ENCODE measurements at regions not wholly inside any gene's neighbourhood (a gene's known extent, or its start where the extent isn't known, plus 50 kb on each side); places are given as distances from the start of the nearest gene placed in this dataset.
"Not testable (repeated sequence)": the region's sequence is repeated elsewhere in the genome, so short reads cannot be mapped to it uniquely, and the experiment has no call there.

- DNase-seq: no peak
These were observed 84.0 kb upstream of the LRFN2 start for GRCh38 chr6:40671001-40671693.

DNA sequence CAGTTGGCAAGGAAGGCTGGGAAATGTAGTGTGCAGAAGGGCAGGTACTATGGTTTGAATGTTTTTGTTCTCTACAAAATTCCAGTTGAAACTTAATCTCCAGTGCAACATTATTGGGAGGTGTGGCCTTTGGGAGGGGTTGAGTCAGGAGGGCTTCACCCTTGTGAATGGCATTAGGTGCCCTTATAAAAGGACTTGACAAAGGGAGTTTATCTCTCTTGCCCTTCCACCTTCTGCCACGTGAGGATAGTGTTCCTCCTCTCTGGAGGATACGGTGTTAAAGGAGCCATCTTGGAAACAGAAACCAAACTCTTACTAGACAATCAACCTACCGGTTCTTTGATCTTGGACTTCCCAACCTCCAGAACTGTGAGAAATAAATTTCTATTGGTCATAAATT lies 82.2 kb upstream of the LRFN2 start:
- no peak for DNase-seq

DNA sequence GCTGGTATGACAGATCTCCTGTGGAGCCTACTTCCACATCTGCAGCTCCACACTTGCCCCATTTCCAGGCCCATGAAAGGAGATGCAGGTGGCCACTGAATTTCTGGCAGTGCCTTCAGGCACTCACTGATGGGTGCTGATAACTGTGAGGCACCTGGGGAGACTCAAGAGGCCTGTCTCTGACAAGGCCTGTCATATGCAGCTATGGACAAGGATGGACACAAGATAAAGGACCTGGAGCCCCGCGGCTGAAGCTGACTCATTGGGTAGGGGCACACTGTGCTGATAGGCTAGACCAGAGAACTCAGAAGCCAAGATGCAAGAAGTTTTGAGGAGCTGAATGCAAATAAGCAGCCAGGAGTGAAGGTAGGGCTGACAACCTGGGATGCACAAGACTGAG lies 81.0 kb upstream of the LRFN2 start:
- no peak for DNase-seq

DNA sequence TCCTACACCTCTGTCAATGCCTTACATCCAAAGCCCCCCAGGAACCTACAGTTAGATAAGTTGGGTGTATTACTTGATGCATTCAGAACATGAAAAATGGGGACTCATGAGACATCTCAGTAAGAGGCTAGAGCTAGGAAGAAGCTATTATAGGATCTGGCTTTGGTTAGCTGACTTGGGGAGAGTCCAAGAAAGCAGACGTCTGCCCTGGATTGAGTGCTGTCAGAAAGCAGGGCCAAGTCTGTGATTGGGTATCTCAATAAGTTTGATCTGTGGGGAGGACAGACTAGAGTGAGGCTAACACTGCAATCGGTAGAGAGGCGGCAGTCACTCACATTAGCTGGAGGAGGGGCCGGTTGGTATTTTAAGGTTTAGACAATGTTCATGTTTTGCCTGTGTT lies 79.4 kb upstream of the LRFN2 start:
- DNase-seq: no peak

- no peak for DNase-seq
These were observed 74.6 kb upstream of the LRFN2 start for GRCh38 chr6:40661726-40662125.

GRCh38 chr6:40656772-40657171 lies 69.6 kb upstream of the LRFN2 start:
- DNase-seq: not testable (repeated sequence)

GRCh38 chr6:40654828-40655227 lies 67.7 kb upstream of the LRFN2 start:
- no peak for DNase-seq

GRCh38 chr6:40645043-40645442 lies 57.9 kb upstream of the LRFN2 start:
- no peak for DNase-seq

GRCh38 chr6:40642837-40643236 lies 55.7 kb upstream of the LRFN2 start:
- no peak for DNase-seq

DNA sequence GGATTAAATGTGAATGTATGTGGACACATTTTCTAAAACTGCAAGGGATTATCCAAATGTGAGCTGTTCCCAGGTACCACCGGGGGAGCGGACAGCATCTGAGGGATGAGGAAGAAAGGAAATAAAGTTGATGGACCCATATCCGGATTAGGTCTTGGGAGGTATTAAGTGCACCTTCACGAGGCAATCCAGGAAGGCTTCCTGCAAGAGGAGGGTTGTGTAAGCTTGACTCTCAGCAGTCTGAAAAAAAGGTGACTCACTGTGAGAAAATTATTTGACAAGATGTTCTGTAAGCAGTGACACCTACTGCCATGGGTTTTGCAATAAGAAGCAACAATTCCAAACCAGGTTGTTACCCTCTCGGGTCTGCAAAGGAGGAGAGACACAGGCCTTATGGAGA lies 55.0 kb upstream of the LRFN2 start:
- no peak for DNase-seq

DNA sequence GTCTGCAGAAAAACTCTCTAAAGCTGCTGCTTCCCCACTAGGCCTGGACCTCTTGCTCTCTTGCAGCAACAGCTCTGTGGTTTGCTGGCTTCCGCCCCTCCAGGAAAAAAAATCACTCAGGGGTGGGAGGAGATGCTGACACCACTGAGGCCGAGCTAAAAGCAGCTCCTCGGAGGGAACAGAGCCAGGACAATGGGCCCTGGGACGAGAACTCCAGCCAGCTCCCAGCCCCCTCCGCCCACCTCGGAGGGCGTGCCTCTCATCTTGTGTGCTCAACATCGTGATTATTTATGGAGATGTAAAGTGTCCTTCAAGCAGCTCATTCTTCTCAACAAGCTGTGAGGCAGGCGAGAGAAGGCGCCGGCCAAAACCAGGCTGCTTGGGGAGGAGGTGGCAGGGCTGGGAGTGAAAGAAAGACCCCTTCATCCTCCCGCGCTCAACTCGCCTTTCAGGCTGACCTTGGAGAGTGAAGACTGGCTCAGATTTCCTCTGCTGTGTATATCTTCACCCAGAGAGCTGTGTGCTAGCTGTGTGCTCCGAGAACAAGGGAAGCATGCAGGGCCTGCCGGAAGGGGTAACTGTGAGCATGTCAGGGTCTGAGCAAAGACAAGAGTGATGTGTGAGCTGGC lies 53.5 kb upstream of the LRFN2 start:
- DNase-seq: no peak
